HEK293 (cell line): ENCODE measurements at regions not wholly inside any gene's neighbourhood (a gene's known extent, or its start where the extent isn't known, plus 50 kb on each side); places are given as distances from the start of the nearest gene placed in this dataset.

Experiments
- CTCF ChIA-PET: fragments of 350-600 bp; formaldehyde crosslinking; extraction: SDS; loops from one replicate; lab custom pipeline; 2021; ENCODE audit warnings: antibody characterized with exemption; lab: Yijun Ruan, JAX
- POLR2A ChIA-PET: fragments of 300-600 bp; formaldehyde crosslinking; extraction: SDS; loops from one replicate; lab custom pipeline; 2020; ENCODE audit warnings: antibody characterized with exemption, inconsistent platforms; lab: Yijun Ruan, JAX
- H3K27ac ChIP-seq: fragments of 200-500 bp; sonication (Bioruptor generic); 2 replicates; pipeline ENCODE4 v1.5.1; 2014; ENCODE audit warnings: low read depth, low read length, control low read depth, inconsistent platforms; ENCODE audit errors: extremely low read depth
- H3K36me3 ChIP-seq, 2 experiments: fragments of 200-500 bp in 1 of 2; sonication (Bioruptor generic) in 1 of 2; 1 replicate in 1 of 2; 2 replicates in 1 of 2; pipeline ENCODE4 v1.5.1; 2014 to 2017; ENCODE audit warnings: inconsistent platforms in 2 of 2, low read length in 2 of 2; ENCODE audit not compliant: control insufficient read depth in 2 of 2, insufficient read depth in 1 of 2
- H3K4me1 ChIP-seq: fragments of 200-500 bp; sonication (Bioruptor generic); 2 replicates; pipeline ENCODE4 v1.5.1; 2014; ENCODE audit warnings: mild to moderate bottlenecking, low read length, inconsistent platforms; ENCODE audit not compliant: control insufficient read depth, insufficient read depth
- H3K4me3 ChIP-seq: 2 replicates; pipeline ENCODE4 v1.5.1; 2011; ENCODE audit warnings: low read depth, mild to moderate bottlenecking, control low read depth, low read length, moderate library complexity
- H3K9me3 ChIP-seq: fragments of 200-500 bp; sonication (Bioruptor generic); 2 replicates; pipeline ENCODE4 v1.5.1; 2014; ENCODE audit warnings: low read depth, low read length, inconsistent platforms; ENCODE audit not compliant: control insufficient read depth, insufficient read depth
- FEZF1 ChIP-seq: fragments of 450-650 bp; formaldehyde crosslinking; IDR thresholded peaks from 2 replicates; pipeline ENCODE4 v1.5.1; 2016; ENCODE audit warnings: missing biosample characterization, missing genetic modification characterization
- OSR2 ChIP-seq: fragments of 450-650 bp; formaldehyde crosslinking; IDR thresholded peaks from 2 replicates; pipeline ENCODE4 v1.5.1; 2016; ENCODE audit warnings: missing biosample characterization, missing genetic modification characterization
- SETDB1 ChIP-seq: IDR thresholded peaks from one replicate; pipeline ENCODE4 v1.6.1; 2017; ENCODE audit warnings: mild to moderate bottlenecking, low read length, moderate library complexity, mixed read lengths; ENCODE audit not compliant: insufficient read length
- SP3 ChIP-seq: fragments of 450-650 bp; formaldehyde crosslinking; IDR thresholded peaks from 2 replicates; pipeline ENCODE4 v1.5.1; 2016; ENCODE audit warnings: missing biosample characterization, missing genetic modification characterization
- SP7 ChIP-seq: fragments of 450-650 bp; formaldehyde crosslinking; IDR thresholded peaks from 2 replicates; pipeline ENCODE4 v1.5.1; 2016; ENCODE audit warnings: missing biosample characterization, missing genetic modification characterization
- ZBTB17 ChIP-seq: fragments of 450-650 bp; formaldehyde crosslinking; IDR thresholded peaks from 2 replicates; pipeline ENCODE4 v1.5.1; 2016; ENCODE audit warnings: missing biosample characterization, missing genetic modification characterization
- ZBTB20 ChIP-seq: fragments of 450-650 bp; formaldehyde crosslinking; IDR thresholded peaks from 2 replicates; pipeline ENCODE4 v1.5.1; 2016; ENCODE audit warnings: missing biosample characterization, missing genetic modification characterization
- ZNF221 ChIP-seq: fragments of 450-650 bp; formaldehyde crosslinking; IDR thresholded peaks from 2 replicates; pipeline ENCODE4 v1.5.1; 2017; ENCODE audit warnings: missing biosample characterization, missing genetic modification characterization, borderline replicate concordance
- ZNF24 ChIP-seq: fragments of 450-650 bp; formaldehyde crosslinking; IDR thresholded peaks from 2 replicates; pipeline ENCODE4 v1.5.1; 2016; ENCODE audit warnings: missing biosample characterization, missing genetic modification characterization
- ZNF292 ChIP-seq: fragments of 450-650 bp; formaldehyde crosslinking; IDR thresholded peaks from 2 replicates; pipeline ENCODE4 v1.5.1; 2016; ENCODE audit warnings: low read depth, missing biosample characterization, missing genetic modification characterization, borderline replicate concordance
- ZNF416 ChIP-seq: fragments of 450-650 bp; formaldehyde crosslinking; IDR thresholded peaks from 2 replicates; pipeline ENCODE4 v1.5.1; 2016; ENCODE audit warnings: missing biosample characterization, missing genetic modification characterization
- ZNF510 ChIP-seq: fragments of 450-650 bp; formaldehyde crosslinking; IDR thresholded peaks from 2 replicates; pipeline ENCODE4 v1.5.1; 2018; ENCODE audit warnings: mild to moderate bottlenecking, missing genetic modification characterization, missing biosample characterization; ENCODE audit not compliant: insufficient replicate concordance
- ZNF521 ChIP-seq: fragments of 450-650 bp; formaldehyde crosslinking; IDR thresholded peaks from 2 replicates; pipeline ENCODE4 v1.5.1; 2017; ENCODE audit warnings: missing biosample characterization, mild to moderate bottlenecking, missing genetic modification characterization
- ZNF555 ChIP-seq: fragments of 450-650 bp; formaldehyde crosslinking; conservative IDR thresholded peaks from 2 replicates; pipeline ENCODE4 v1.5.1; 2017; ENCODE audit warnings: missing biosample characterization, mild to moderate bottlenecking, missing genetic modification characterization, inconsistent platforms
- ZNF626 ChIP-seq: fragments of 450-650 bp; sonication (Bioruptor Pico); formaldehyde crosslinking; IDR thresholded peaks from 2 replicates; pipeline ENCODE4 v1.5.1; 2018; ENCODE audit warnings: missing biosample characterization, missing genetic modification characterization, inconsistent platforms
- ZNF664 ChIP-seq: fragments of 450-650 bp; formaldehyde crosslinking; IDR thresholded peaks from 2 replicates; pipeline ENCODE4 v1.5.1; 2016; ENCODE audit warnings: missing biosample characterization, missing genetic modification characterization
- ZNF747 ChIP-seq: fragments of 450-650 bp; formaldehyde crosslinking; IDR thresholded peaks from 2 replicates; pipeline ENCODE4 v1.5.1; 2016; ENCODE audit warnings: missing biosample characterization, missing genetic modification characterization
- ZNF768 ChIP-seq: fragments of 450-650 bp; formaldehyde crosslinking; IDR thresholded peaks from 2 replicates; pipeline ENCODE4 v1.5.1; 2018; ENCODE audit warnings: missing biosample characterization, mild to moderate bottlenecking, missing genetic modification characterization
- ZNF830 ChIP-seq: fragments of 450-650 bp; IDR thresholded peaks from 2 replicates; pipeline ENCODE4 v1.5.0; 2018; ENCODE audit warnings: missing biosample characterization, missing genetic modification characterization, low read depth, mild to moderate bottlenecking, moderate library complexity
- ZSCAN16 ChIP-seq: fragments of 450-650 bp; formaldehyde crosslinking; IDR thresholded peaks from 2 replicates; pipeline ENCODE4 v1.5.1; 2016; ENCODE audit warnings: missing biosample characterization, missing genetic modification characterization
- TF ChIP-seq, protein P1 (sequence below): fragments of 450-650 bp; formaldehyde crosslinking; IDR thresholded peaks from 2 replicates; pipeline ENCODE4 v1.5.1; 2016; ENCODE audit warnings: missing biosample characterization, missing genetic modification characterization, borderline replicate concordance
- TF ChIP-seq, protein P2 (sequence below): fragments of 450-650 bp; formaldehyde crosslinking; IDR thresholded peaks from 2 replicates; pipeline ENCODE4 v1.5.1; 2016; ENCODE audit warnings: missing biosample characterization, missing genetic modification characterization
- TF ChIP-seq, protein P3 (sequence below): fragments of 450-650 bp; formaldehyde crosslinking; IDR thresholded peaks from 2 replicates; pipeline ENCODE4 v1.5.1; 2016; ENCODE audit warnings: missing biosample characterization, missing genetic modification characterization, borderline replicate concordance
- TF ChIP-seq, protein P4 (sequence below): fragments of 450-650 bp; formaldehyde crosslinking; IDR thresholded peaks from 2 replicates; pipeline ENCODE4 v1.5.1; 2016; ENCODE audit warnings: missing biosample characterization, missing genetic modification characterization
- TF ChIP-seq, protein P5 (sequence below): fragments of 450-650 bp; formaldehyde crosslinking; IDR thresholded peaks from 2 replicates; pipeline ENCODE4 v1.5.1; 2017; ENCODE audit warnings: missing biosample characterization, missing genetic modification characterization

DNA sequence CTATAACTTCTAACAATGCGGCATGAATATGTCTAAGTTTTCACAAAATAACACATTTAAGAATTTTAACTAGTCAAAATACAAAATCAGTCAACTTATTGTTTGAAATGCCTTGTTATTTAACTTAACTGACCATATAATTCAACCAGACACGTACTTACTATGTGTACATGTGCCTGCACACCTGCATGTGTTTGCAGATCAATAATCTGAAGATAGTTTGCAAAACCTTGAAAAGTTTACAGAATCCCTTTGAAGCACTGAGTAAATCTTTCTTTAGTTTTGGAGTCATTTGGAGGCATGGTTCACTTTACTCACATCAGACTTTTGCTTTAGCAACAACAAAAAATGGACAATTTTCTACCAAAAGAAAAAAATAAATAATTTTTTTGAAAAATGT is 363.8 kb downstream of the PMP22 start:
- no peak overlapping the region for H3K4me3 ChIP-seq
- H3K36me3 ChIP-seq = no peaks in the 10 kb centered on the region
- POLR2A ChIA-PET = no interaction called here
- no peak overlapping the region for H3K27ac ChIP-seq
- peaks cover 8% of the 10 kb centered on the region; the same call in 1 of the 2 replicates for H3K4me1 ChIP-seq
- TF ChIP-seq ZNF292 (no peak), ZNF24 (tag by site-specific recombination) (no peak), FEZF1 (tag by site-specific recombination) (no peak), ZBTB20 (tag by site-specific recombination) (no peak), ZNF521 (tag by site-specific recombination) (no peak), ZNF768 (tag by site-specific recombination) (no peak), ZNF626 (tag by site-specific recombination) (no peak), ZNF555 (no peak), SP7 (tag by site-specific recombination) (no peak), ZNF416 (no peak)
- TF ChIP-seq, protein P1, sequence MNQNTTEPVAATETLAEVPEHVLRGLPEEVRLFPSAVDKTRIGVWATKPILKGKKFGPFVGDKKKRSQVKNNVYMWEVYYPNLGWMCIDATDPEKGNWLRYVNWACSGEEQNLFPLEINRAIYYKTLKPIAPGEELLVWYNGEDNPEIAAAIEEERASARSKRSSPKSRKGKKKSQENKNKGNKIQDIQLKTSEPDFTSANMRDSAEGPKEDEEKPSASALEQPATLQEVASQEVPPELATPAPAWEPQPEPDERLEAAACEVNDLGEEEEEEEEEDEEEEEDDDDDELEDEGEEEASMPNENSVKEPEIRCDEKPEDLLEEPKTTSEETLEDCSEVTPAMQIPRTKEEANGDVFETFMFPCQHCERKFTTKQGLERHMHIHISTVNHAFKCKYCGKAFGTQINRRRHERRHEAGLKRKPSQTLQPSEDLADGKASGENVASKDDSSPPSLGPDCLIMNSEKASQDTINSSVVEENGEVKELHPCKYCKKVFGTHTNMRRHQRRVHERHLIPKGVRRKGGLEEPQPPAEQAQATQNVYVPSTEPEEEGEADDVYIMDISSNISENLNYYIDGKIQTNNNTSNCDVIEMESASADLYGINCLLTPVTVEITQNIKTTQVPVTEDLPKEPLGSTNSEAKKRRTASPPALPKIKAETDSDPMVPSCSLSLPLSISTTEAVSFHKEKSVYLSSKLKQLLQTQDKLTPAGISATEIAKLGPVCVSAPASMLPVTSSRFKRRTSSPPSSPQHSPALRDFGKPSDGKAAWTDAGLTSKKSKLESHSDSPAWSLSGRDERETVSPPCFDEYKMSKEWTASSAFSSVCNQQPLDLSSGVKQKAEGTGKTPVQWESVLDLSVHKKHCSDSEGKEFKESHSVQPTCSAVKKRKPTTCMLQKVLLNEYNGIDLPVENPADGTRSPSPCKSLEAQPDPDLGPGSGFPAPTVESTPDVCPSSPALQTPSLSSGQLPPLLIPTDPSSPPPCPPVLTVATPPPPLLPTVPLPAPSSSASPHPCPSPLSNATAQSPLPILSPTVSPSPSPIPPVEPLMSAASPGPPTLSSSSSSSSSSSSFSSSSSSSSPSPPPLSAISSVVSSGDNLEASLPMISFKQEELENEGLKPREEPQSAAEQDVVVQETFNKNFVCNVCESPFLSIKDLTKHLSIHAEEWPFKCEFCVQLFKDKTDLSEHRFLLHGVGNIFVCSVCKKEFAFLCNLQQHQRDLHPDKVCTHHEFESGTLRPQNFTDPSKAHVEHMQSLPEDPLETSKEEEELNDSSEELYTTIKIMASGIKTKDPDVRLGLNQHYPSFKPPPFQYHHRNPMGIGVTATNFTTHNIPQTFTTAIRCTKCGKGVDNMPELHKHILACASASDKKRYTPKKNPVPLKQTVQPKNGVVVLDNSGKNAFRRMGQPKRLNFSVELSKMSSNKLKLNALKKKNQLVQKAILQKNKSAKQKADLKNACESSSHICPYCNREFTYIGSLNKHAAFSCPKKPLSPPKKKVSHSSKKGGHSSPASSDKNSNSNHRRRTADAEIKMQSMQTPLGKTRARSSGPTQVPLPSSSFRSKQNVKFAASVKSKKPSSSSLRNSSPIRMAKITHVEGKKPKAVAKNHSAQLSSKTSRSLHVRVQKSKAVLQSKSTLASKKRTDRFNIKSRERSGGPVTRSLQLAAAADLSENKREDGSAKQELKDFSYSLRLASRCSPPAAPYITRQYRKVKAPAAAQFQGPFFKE = no peak
- TF ChIP-seq, protein P2, sequence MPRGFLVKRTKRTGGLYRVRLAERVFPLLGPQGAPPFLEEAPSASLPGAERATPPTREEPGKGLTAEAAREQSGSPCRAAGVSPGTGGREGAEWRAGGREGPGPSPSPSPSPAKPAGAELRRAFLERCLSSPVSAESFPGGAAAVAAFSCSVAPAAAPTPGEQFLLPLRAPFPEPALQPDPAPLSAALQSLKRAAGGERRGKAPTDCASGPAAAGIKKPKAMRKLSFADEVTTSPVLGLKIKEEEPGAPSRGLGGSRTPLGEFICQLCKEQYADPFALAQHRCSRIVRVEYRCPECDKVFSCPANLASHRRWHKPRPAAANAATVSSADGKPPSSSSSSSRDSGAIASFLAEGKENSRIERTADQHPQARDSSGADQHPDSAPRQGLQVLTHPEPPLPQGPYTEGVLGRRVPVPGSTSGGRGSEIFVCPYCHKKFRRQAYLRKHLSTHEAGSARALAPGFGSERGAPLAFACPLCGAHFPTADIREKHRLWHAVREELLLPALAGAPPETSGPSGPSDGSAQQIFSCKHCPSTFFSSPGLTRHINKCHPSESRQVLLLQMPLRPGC = no peak
- TF ChIP-seq, protein P3, sequence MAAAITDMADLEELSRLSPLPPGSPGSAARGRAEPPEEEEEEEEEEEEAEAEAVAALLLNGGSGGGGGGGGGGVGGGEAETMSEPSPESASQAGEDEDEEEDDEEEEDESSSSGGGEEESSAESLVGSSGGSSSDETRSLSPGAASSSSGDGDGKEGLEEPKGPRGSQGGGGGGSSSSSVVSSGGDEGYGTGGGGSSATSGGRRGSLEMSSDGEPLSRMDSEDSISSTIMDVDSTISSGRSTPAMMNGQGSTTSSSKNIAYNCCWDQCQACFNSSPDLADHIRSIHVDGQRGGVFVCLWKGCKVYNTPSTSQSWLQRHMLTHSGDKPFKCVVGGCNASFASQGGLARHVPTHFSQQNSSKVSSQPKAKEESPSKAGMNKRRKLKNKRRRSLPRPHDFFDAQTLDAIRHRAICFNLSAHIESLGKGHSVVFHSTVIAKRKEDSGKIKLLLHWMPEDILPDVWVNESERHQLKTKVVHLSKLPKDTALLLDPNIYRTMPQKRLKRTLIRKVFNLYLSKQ = no peak
- CTCF ChIA-PET = interaction anchor here (1.0 to 1.7 kb wide), 3 partner anchors 15 to 25 kb away, joined by 6 to 9 read pairs (median 7); no protein-coding TSS in a partner anchor
- H3K9me3 ChIP-seq = peaks cover 3% of the 10 kb centered on the region

DNA sequence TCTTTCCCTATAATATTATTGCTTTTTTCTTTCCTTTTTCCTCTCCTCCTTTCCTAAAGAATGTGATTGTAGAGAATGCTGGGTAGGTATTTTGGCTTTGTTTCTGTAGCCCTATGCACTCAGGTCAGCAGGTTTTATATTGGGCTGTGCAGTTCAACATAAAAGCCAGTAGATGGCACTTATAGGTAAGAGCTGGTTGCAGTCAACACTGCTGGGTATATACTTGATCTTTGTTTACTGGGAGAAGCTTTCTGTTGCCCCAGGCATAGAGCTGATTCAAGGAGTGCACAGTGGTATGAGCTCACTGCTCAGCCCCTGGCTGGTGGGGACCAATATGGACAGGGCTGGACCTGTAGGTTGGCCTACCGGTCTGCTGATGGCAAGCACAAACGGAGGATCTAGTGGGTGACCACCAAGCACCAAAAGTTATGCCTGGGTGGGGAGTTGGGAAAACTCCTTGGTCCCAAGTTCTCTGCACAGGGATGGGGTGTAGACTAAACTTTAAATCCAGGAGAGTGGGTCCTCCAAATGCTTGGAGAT is 378.9 kb downstream of the PMP22 start:
- H3K9me3 ChIP-seq = no peaks in the 10 kb centered on the region; the same call in 1 of the 2 replicates
- ChIA-PET POLR2A (interaction anchor here (1.0 kb wide), 1 partner anchor 40 kb away, joined by 3 read pairs; no protein-coding TSS in a partner anchor), CTCF (interaction anchor here (0.6 to 3.4 kb wide), 36 partner anchors 10 to 617 kb away, joined by 3 to 69 read pairs (median 4); no protein-coding TSS in a partner anchor)
- H3K27ac ChIP-seq = no peak overlapping the region
- no peak overlapping the region for H3K4me3 ChIP-seq
- H3K4me1 ChIP-seq = no peaks in the 10 kb centered on the region
- H3K36me3 ChIP-seq = no peaks in the 10 kb centered on the region
- TF ChIP-seq ZNF830 (tag by site-specific recombination) = no peak
- TF ChIP-seq, protein P4, sequence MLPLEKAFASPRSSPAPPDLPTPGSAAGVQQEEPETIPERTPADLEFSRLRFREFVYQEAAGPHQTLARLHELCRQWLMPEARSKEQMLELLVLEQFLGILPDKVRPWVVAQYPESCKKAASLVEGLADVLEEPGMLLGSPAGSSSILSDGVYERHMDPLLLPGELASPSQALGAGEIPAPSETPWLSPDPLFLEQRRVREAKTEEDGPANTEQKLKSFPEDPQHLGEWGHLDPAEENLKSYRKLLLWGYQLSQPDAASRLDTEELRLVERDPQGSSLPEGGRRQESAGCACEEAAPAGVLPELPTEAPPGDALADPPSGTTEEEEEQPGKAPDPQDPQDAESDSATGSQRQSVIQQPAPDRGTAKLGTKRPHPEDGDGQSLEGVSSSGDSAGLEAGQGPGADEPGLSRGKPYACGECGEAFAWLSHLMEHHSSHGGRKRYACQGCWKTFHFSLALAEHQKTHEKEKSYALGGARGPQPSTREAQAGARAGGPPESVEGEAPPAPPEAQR = no peak
- TF ChIP-seq, protein P5, sequence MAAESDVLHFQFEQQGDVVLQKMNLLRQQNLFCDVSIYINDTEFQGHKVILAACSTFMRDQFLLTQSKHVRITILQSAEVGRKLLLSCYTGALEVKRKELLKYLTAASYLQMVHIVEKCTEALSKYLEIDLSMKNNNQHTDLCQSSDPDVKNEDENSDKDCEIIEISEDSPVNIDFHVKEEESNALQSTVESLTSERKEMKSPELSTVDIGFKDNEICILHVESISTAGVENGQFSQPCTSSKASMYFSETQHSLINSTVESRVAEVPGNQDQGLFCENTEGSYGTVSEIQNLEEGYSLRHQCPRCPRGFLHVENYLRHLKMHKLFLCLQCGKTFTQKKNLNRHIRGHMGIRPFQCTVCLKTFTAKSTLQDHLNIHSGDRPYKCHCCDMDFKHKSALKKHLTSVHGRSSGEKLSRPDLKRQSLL (tag by site-specific recombination) = no peak
- no peak for TF ChIP-seq OSR2 (tag by site-specific recombination)
- TF ChIP-seq ZBTB17 = no peak
- no peak for TF ChIP-seq ZNF664 (tag by site-specific recombination)
- no peak for TF ChIP-seq SP3 (tag by site-specific recombination)
- TF ChIP-seq ZNF510 = no peak
- TF ChIP-seq ZNF221 (tag by site-specific recombination) = no peak
- no peak for TF ChIP-seq ZSCAN16 (tag by site-specific recombination)
- no peak for TF ChIP-seq SETDB1
- TF ChIP-seq ZNF747 (tag by site-specific recombination) = no peak
